ENCODE measurements at regions not wholly inside any gene's neighbourhood (a gene's known extent, or its start where the extent isn't known, plus 50 kb on each side); places are given as distances from the start of the nearest gene placed in this dataset.
A peak's percentile ranks its signal among the peaks of the same experiment; 100 is the strongest.

GRCh38 chr5:143594902-143595818 is 191.7 kb upstream of the NR3C1 start (continued):
- TF ChIP-seq ARID5B (CRISPR knock-in tag; IDR thresholded peaks at IDR 0.05), result peak; percentile 90
- no peak for TF ChIP-seq ZNF530 (CRISPR knock-in tag; IDR thresholded peaks at IDR 0.05; ENCODE audit: low read depth)
- no peak for TF ChIP-seq KDM5B (CRISPR knock-in tag; IDR thresholded peaks at IDR 0.05; ENCODE audit: borderline replicate concordance)
- TF ChIP-seq SNAPC5 (CRISPR knock-in tag; IDR thresholded peaks at IDR 0.05; ENCODE audit: borderline replicate concordance), result no peak
- TF ChIP-seq SOX13 (IDR thresholded peaks at IDR 0.05), result peak; percentile 26
- TF ChIP-seq SOX13 (CRISPR knock-in tag; conservative IDR thresholded peaks at IDR 0.05 in 1 of 2, IDR thresholded peaks at IDR 0.05 in 1 of 2), result peak in 1 of 2 experiments; percentile 53; a peak in 2 of 4 replicates
- TF ChIP-seq ZNF143 (CRISPR knock-in tag; IDR thresholded peaks at IDR 0.05), result peak; percentile 72
- TF ChIP-seq ZNF138 (CRISPR knock-in tag; IDR thresholded peaks at IDR 0.05; ENCODE audit: low read depth), result no peak
- 0 out of 2 replicates have a peak, but pooled peaks have one; percentile 5 for TF ChIP-seq ETV5 (CRISPR knock-in tag; IDR thresholded peaks at IDR 0.05; ENCODE audit: borderline replicate concordance)
- TF ChIP-seq BCLAF1 (IDR thresholded peaks at IDR 0.05), result no peak
- TF ChIP-seq AHDC1 (CRISPR knock-in tag; IDR thresholded peaks at IDR 0.05; ENCODE audit: borderline replicate concordance), result peak; percentile 48; the same call in 1 of the 2 replicates
- no peak for TF ChIP-seq SIN3A (IDR thresholded peaks at IDR 0.05; ENCODE audit: borderline replicate concordance, low read depth, low read length)
- no peak for TF ChIP-seq ZMAT3 (CRISPR knock-in tag; conservative IDR thresholded peaks at IDR 0.05)

Measured in HepG2 (cell line).